Stimulated activated CD8-positive, alpha-beta memory T cell treated with anti-CD3 and anti-CD28 coated beads, Interleukin-4, amount 100 ng/mL, for 1 hour (primary cell): ENCODE measurements at regions not wholly inside any gene's neighbourhood (a gene's known extent, or its start where the extent isn't known, plus 50 kb on each side); places are given as distances from the start of the nearest gene placed in this dataset.
A peak's percentile ranks its signal among the peaks of the same experiment; 100 is the strongest.

Experiments used
- DNase-seq, 2 donors: peaks; one replicate each; pipeline ENCODE4 v3.0.0-alpha.2; 2020; ENCODE audit warnings: low read depth in 2 of 2, low spot score in 1 of 2

DNA sequence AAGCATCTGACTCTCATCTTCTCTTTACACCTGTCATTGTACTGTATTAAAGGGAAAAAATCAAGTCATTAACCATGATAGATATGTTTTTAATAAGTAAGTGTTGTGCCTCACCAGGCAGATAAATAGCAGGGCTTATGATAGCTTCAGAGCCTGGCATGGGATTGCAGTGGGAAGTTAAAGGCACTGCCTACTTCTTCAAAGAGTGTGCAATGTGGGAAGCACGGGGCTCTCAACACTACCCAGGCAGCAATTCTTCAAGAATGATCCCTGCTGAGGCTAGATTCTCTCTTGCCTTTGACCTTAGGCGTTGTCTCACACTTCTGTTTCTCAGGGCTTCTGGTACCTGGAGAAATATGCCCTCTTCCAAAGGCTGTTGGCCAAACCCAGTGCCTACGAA is 297.3 kb downstream of the MAF start:
- DNase-seq = no peak

GRCh38 chr16:79302731-79303130 is 297.8 kb downstream of the MAF start:
- no peak for DNase-seq

DNA sequence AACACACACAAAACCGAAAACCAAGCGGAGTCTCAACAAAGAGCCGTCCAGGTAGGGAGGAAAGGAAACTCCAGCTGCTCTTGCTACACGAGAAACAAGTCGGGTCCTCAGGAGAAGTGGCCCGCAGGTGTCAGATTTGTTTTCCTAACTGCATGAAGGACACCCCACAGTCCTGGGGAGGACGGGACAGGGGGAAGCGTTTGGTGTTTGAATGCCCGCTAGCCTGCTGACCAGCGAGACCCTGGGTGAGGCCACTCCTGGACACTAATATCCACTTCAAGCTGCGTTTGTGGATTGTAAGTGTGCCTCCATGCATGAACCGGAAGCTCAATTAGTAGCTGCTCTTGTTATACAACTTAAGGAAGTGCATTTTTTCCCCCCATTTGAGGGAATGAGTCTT is 299.5 kb downstream of the MAF start:
- DNase-seq = no peak

GRCh38 chr16:79298894-79299799 is 301.4 kb downstream of the MAF start:
- DNase-seq = no peak

DNA sequence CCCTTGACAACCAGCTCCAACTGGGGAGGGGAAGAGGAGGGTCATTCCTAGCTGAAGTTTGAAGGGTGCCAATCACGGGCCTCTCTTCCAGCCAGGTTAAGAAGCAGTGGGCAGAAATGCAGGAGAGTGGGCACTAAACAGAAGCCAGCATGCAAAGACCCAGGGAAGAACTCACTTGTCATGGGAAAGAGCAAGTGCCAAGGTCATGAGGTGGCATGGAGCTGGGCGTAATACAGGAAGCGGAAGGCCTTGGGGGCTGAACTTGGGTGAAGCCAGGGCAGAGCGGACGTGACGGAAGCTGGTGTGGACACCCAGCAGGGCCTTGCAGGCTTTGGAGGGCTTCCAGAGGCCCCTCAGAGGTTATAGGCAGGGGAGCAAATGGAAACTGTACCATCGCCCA is 302.1 kb downstream of the MAF start:
- DNase-seq = no peak

- DNase-seq = no peak
Observed at GRCh38 chr16:79297805-79298204, 302.7 kb downstream of the MAF start.

DNA sequence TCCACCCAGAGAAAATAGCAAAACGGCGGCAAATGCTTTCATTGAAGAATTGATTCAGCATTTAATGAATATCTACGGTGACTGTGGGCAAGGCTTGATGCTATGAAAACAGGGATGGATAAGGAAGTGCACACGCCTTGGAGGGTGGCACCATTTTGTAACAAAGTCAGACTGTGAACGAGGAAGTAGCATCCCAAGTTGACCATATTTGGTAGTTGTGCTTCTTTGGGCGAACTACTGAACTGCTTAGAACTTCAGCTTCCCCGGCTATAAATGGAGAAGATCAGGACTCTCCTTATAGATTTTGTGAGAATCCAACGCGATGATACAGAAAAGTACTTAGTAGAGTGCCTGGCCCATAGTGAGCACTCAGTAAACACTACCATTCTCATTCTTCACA is 303.2 kb downstream of the MAF start:
- no peak for DNase-seq

DNA sequence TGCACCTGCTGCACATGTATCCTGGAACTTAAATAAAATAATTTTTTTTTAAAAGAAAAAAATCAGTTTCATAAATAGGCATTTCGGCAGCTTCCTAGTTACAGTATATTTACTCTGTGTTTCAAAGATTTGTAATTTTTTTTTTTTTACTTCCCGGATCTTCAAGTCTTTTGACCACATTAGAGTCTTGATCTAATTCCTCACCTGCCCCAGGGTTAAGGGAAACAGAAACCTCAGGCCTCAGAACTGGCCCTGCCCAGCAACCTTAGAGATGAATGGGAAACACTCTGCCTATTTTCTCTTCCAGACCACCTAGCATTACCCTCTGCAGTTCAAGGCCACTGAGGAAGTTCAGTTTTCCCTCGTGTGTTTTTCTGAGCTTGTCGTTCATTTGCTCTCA is 304.0 kb downstream of the MAF start:
- DNase-seq = no peak

GRCh38 chr16:79295746-79296145 is 304.8 kb downstream of the MAF start:
- DNase-seq = no peak

DNA sequence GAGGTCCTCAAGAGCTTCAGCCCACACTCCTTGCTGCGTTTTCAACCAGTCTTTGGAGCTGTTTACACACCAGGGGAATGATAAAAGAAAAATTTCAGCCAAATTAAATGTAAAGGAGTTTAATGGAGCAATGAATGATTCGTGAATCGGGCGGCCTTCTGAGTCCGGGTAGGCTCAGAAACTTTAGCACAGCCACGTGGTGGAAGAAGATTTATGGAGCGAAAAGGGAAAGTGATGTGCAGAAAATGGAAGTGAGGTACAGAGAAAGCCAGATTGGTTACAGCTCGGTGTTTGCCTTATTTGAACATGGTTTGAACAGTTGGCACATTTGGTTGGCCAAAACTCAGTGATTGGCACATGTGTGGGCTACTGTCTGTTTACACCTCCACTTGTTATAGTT is 305.4 kb downstream of the MAF start:
- no peak for DNase-seq

DNA sequence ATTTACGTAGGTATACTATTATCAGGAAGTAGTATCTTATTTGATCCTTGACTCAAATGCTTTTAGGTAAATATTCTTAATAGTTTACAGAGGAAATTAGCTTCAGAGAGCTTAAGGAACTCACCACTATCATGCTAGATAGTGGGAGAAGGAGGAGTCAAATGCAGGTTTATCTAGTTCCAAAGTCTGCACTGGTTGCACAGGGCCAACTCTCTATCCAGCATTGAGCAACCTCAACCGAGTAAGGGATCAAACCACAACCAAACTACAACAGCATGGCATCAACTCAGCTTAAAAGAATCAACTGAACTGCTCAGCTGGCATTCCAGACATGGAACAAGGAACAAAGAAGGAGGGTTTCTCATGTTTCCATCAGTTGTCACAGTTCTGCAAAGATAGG is 306.0 kb downstream of the MAF start:
- DNase-seq = no peak

DNA sequence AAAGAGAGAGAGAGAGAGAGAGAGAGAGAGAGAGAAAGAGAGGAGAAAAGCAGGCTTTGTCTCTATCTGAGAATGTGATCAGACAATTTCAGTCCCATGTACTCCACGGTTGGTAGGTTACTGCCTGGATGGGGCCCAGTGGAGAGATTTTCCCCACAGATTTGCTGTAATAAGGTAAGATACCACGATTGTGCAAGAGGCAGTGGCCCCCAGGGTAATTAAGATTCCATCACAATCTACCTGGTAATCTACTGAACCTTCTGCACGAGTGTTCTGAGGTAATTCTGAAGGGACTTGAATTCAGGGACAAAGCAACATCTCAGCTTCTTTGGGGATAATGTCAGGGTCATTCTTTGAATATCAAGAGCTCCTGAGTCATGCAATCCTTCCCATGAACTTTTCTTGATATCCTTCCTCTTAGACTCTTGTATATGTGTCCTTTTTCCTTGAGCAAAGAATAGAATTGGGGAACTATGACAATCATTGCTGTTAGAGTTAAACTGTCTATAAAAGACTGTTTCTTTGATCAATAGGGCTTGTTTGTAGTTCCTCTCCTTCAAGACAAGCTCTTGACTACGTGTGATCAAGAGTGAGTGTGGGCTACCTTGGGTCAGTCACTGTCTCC is 306.6 kb downstream of the MAF start:
- DNase-seq = no peak

DNA sequence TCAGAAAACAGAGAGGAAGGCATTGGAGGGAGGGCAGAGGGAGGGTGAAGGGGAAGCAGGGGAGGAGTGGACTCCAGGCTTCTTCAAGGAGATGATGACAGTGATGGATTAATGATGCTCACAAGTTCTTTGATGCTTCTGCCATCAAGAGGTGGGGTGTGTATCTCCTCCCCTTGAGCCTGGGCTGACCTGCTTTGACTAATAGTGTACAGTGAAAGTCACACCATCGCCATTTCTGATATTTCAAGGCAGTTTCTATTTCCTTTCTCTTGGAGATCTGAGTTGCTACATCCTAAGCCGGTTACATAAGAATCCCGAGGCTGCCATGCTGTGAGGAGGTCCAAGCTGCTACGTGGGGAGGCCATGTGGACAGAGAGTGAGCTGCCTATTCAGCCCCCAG is 312.5 kb downstream of the MAF start:
- no peak for DNase-seq

GRCh38 chr16:79287424-79287917 is 313.1 kb downstream of the MAF start:
- no peak for DNase-seq

DNA sequence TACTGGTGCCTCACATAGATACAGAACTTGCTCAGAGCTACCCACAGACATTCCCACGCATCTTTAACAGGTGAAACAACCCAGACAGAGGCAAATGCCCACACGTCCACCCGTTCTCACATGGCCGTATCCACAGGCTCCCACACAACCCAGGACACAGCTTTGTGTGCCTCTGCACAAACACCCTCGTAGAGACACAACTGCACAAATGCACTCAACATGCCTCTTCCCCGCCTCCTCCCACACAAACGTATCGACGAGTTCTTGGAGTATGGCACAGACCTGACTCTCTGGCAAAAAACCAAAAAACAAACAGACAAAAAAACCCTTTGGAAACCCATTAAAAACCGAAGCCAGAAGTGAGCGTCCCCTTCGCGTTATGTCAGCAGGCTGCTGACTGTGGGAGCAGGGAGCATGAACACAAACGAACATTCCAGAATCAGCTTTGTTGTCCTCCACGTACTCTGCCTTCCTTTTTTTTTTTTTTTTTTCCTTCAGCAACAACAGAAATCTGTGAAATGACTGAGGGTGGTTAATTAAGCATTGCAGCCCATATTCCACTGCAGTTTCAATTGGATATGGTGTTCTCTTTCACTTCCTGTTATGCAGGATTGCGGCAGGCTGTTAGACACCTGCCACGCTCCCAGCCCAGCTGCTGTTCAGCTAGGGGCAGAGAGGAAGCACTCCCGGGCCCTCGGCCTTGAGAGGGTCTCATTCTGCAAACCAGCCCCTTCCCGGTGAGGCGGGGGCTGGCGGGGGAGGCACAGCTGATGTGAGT is 313.7 kb downstream of the MAF start:
- no peak for DNase-seq

DNA sequence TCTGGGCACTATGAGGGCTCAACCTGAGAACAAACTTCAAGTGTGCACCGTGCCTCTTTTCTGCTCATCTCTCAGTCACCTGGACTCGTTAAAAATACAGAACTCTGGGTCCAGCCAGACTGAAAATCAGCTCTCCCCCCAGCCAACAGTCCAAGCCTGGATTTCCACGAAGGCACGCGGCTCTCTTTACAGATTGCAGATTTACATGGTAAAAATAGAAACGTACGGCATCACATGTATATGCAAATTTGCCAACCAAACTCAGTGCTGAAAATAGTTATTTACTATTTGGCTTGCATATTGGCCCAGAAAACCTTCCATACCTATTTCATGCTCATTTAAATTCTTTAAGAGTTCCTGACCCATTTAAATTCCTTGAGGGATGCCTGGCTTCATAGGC is 315.8 kb downstream of the MAF start:
- DNase-seq = no peak

DNA sequence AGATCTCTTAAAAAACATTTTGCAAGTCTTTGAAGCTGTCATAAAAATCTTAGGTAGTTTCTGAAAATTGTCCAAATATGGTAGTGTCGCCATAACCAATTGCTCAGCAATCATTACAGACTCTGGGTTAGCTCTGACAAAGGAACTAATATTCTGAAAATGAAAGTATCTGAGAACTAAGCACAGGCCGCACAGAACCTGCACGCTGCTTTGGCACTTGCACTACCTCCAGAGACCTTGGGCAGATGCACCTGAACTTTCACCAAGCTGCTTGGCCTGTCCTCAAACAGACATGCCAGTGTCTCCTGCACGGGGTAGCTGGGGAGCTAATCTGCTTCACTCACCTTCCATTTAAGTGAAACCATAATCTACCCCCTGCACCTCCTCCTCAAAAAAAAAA is 317.0 kb downstream of the MAF start:
- no peak for DNase-seq

DNA sequence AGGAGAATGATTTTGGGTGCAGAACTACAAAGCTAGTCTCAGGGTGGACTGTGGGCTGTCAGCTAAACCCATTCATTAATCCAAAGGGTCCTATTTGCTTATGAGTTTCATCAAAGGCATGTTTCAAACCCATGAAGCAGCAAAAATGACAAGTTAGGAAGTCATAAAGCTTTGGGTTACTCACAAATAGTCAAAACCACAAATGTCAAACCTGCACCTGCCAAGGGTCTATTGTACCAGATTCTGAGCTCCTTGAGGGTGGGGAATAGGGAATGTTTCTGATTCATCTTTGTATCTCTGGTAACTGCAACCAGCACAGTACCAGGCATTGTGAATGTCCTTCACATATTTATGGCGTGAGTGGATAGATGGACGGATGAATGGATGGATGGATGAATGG is 317.7 kb downstream of the MAF start:
- no peak for DNase-seq

- DNase-seq = peak in 1 of 2 donors; percentile 25
Observed at GRCh38 chr16:79278506-79278905, 322.0 kb downstream of the MAF start.

DNA sequence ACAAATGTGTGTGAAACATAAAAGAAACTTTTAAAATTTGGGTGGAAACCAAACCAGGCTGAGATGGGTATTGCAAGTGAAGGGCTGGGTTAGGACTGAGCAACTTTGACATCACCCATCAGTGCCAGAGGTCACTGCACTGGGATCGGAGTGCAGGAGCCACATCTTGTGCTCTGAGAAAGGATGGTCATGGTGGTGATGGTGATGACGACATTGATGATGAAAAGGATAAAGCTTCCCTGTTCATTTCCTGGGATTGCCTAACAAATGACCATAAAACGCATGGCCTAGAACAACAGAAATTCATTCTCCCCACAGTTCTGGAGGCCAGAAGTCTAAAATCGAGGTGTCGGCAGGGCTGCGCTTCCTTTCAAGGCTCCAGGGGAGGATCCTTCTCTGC is 324.0 kb downstream of the MAF start:
- DNase-seq = no peak

DNA sequence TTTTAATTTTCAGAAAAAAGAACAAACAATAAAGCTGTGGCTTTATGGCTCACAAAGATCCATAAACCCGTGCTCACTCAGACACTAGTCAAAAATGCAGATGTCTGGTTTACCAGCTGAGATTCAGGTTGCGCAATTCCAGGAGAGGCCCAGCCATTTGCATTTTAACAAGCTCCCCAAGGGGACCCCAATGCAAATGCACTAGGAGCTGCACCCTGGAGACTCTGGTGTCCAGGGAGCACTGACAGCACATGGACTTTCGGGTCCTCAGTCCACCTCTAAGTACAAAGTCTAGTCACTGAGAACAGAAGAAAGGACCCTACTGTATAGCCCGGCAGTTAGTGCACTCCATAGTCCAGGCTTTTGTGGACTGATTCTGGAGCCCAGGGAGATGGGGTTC is 326.3 kb downstream of the MAF start:
- DNase-seq = no peak

DNA sequence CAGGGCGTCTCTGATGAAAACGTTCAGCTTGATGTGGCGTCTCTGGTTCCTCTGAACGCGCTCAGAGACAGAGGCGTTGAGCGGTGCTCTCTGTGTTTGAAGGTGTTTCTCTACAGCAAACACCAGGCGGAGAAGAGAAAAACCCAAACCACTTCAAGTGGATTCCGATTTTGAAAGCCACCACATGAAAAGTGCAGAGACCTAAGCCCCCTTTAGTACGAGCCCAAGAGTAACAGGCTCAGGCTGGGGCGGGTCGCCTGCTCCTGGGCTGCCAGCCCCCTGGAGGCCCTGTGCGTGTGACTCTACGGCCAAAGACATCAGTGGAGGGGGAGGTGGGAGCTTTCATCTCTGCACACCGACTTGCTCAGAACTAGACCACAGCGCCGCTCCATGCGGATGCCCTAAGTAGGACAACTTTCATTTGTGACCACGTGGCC is 328.4 kb downstream of the MAF start:
- DNase-seq = no peak
